ENCODE measurements at regions not wholly inside any gene's neighbourhood (a gene's known extent, or its start where the extent isn't known, plus 50 kb on each side); places are given as distances from the start of the nearest gene placed in this dataset.

GRCh38 chr13:111539252-111539651, 218.8 kb downstream of the TEX29 start:
- TF ChIP-seq CTCF (IDR thresholded peaks at IDR 0.05): no peak
- TF ChIP-seq POLR2A (IDR thresholded peaks at IDR 0.05; ENCODE audit: low read depth): no peak
- TF ChIP-seq POLR2AphosphoS5 (IDR thresholded peaks at IDR 0.05): no peak
- no peak for TF ChIP-seq EP300 (IDR thresholded peaks at IDR 0.05)
- Histone ChIP-seq H3K36me3 (no peaks in the 10 kb centered on the region), H3K27ac (replicated peaks in 1 of 4) (no peak overlapping the region), H3K27me3 (peaks cover 0 to 66% (median 1%) of the 10 kb centered on the region in 4 donors), H3K4me3 (no peak overlapping the region), H3K4me1 (peaks cover 0 to 4% (median 0%) of the 10 kb centered on the region in 4 donors), H3K9me3 (no peaks in the 10 kb centered on the region)
- intact Hi-C loops (cut with DNase I): no loop called here
- DNase-seq (ENCODE audit: extremely low spot score): no peak
- WGBS: 90% methylated on average over 5 of the region's 12 CpGs

GRCh38 chr13:111539791-111540446, 219.5 kb downstream of the TEX29 start:
- H3K27ac ChIP-seq (replicated peaks in 1 of 4): no peak overlapping the region
- 86% methylated on average over 14 of the region's 17 CpGs for WGBS

GRCh38 chr13:111540486-111540885, 220.0 kb downstream of the TEX29 start:
- Histone ChIP-seq H3K4me3 (no peak overlapping the region), H3K27ac (replicated peaks in 1 of 4) (no peak overlapping the region), H3K9me3 (peaks cover 0 to 5% (median 0%) of the 10 kb centered on the region in 4 donors), H3K27me3 (peaks cover 0 to 53% (median 1%) of the 10 kb centered on the region in 4 donors), H3K4me1 (no peaks in the 10 kb centered on the region), H3K36me3 (no peaks in the 10 kb centered on the region)
- no peak for TF ChIP-seq CTCF (IDR thresholded peaks at IDR 0.05)
- no peak for TF ChIP-seq POLR2AphosphoS5 (IDR thresholded peaks at IDR 0.05)
- TF ChIP-seq POLR2A (IDR thresholded peaks at IDR 0.05; ENCODE audit: low read depth): no peak
- TF ChIP-seq EP300 (IDR thresholded peaks at IDR 0.05): no peak
- WGBS: 92% methylated on average over 10 of the region's 10 CpGs
- intact Hi-C loops (cut with DNase I): no loop called here
- no peak for DNase-seq (ENCODE audit: extremely low spot score)

More at GRCh38 chr13:111539791-111540446, 219.5 kb downstream of the TEX29 start:
- Histone ChIP-seq H3K4me3 (no peak overlapping the region), H3K9me3 (no peaks in the 10 kb centered on the region), H3K4me1 (peaks cover 0 to 2% (median 0%) of the 10 kb centered on the region in 4 donors), H3K36me3 (no peaks in the 10 kb centered on the region), H3K27me3 (peaks cover 0 to 59% (median 1%) of the 10 kb centered on the region in 4 donors)
- intact Hi-C loops (cut with DNase I): no loop called here
- DNase-seq (ENCODE audit: extremely low spot score): no peak
- TF ChIP-seq POLR2AphosphoS5 (IDR thresholded peaks at IDR 0.05) (no peak), POLR2A (IDR thresholded peaks at IDR 0.05; ENCODE audit: low read depth) (no peak), CTCF (IDR thresholded peaks at IDR 0.05) (no peak), EP300 (IDR thresholded peaks at IDR 0.05) (no peak)

- H3K4me1 ChIP-seq: no peaks in the 10 kb centered on the region
- H3K4me3 ChIP-seq: no peak overlapping the region
- peaks cover 0 to 46% (median 1%) of the 10 kb centered on the region in 4 donors for H3K27me3 ChIP-seq
- intact Hi-C loops (cut with DNase I): no loop called here
- peaks cover 0 to 8% (median 0%) of the 10 kb centered on the region in 4 donors for H3K9me3 ChIP-seq
- TF ChIP-seq CTCF (IDR thresholded peaks at IDR 0.05) (no peak), EP300 (IDR thresholded peaks at IDR 0.05) (no peak), POLR2AphosphoS5 (IDR thresholded peaks at IDR 0.05) (no peak), POLR2A (IDR thresholded peaks at IDR 0.05; ENCODE audit: low read depth) (no peak)
- H3K27ac ChIP-seq (replicated peaks in 1 of 4): no peak overlapping the region
- DNase-seq (ENCODE audit: extremely low spot score): no peak
- no peaks in the 10 kb centered on the region for H3K36me3 ChIP-seq
- 73% methylated on average over 11 of the region's 11 CpGs for WGBS
These were observed 220.9 kb downstream of the TEX29 start for GRCh38 chr13:111541345-111541744.

All from esophagus muscularis mucosa (tissue), 4 donors.